LNCaP clone FGC (cell line): ENCODE measurements at regions not wholly inside any gene's neighbourhood (a gene's known extent, or its start where the extent isn't known, plus 50 kb on each side); places are given as distances from the start of the nearest gene placed in this dataset.
A peak's percentile ranks its signal among the peaks of the same experiment; 100 is the strongest.

Experiments
- DNase-seq: peaks from one replicate; pipeline ENCODE4 v3.0.0-alpha.2; 2011; ENCODE audit warnings: low read depth
- H3K4me3 ChIP-seq: 2 replicates; pipeline ENCODE4 v1.5.1; 2011; ENCODE audit warnings: mild to moderate bottlenecking, low read depth, low read length, control low read depth
- CTCF ChIP-seq: IDR thresholded peaks from 2 replicates; pipeline ENCODE4 v1.5.1; 2012; ENCODE audit warnings: mild to moderate bottlenecking; ENCODE audit not compliant: control insufficient read depth, insufficient read depth; ENCODE audit errors: extremely low read depth

- H3K4me3 ChIP-seq: no peak overlapping the region
- DNase-seq: no peak
- no peak for TF ChIP-seq CTCF
These were observed 291.5 kb downstream of the MN1 start for GRCh38 chr22:27510024-27510423.

DNA sequence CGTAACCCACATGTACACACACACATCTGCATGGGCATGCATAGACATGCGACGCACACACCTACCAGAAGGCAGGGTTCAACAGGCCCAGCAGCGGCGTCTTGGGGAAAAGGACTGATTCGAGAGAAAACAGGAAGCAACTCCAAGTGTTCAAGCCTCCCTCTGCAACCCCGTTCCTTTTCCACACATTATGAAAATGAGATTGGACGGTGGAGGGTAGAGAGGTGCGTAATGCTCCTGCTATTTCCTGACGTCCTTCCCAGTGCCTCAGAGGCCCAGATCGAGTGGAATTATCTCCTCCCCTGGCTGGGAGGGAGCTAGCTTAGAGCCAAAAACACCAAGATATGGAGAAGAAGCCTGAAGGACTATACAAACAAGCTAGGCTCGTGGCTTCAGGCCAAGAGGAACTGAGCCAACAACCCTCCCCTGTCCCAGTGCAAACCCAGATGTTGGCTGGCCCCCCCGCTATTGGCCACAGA lies 289.2 kb downstream of the MN1 start:
- no peak for TF ChIP-seq CTCF
- DNase-seq: peak; percentile 13
- H3K4me3 ChIP-seq: no peak overlapping the region

GRCh38 chr22:27513021-27513420 lies 288.5 kb downstream of the MN1 start:
- no peak for TF ChIP-seq CTCF
- peak; percentile 62 for DNase-seq
- no peak overlapping the region for H3K4me3 ChIP-seq

DNA sequence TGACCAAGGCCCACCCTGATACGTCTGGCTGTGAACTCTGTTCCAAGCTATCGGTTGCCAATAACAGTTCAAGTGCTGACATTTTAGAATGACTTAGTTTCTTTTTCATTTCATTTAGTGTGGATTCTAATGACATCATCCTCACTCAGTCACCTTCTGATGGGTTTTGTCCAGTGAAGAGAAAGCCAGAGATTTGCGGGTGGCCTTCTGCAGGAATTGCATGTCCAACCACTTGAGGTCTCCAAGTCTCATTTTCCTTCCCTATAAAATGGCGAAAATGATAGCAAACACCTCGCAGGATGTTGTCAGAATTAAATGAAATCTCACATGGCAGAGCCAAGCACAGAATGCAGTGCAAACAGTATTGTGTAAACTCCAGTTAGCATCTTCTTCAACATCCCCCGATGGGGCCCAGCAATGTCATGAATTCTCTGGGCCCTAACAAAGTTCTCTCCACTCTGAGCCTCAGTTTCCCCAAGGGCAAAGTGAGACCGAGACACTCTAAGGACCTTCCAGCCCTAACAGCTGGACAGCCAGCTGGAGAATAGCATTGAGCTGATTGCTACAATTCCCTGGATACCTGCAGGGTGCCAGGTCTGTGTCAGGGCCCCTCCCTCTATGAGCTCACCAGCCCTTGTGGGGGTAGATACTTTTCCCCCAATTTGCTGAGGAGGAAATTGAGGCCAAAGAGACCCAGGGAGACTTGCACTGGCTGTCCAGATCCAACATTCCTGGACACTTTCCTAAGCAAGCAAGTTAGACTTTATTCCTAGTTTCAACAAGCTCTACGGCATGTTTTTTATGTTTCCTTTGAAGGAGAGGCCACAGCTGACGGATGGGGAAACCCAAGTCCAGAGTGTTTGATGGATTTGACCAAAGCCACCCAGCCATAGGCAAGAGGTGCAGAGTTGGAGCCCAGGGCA lies 286.7 kb downstream of the MN1 start:
- no peak overlapping the region for H3K4me3 ChIP-seq
- DNase-seq: no peak
- no peak for TF ChIP-seq CTCF

- no peak for DNase-seq
- H3K4me3 ChIP-seq: no peak overlapping the region
- TF ChIP-seq CTCF: no peak
These were observed 284.0 kb downstream of the MN1 start for GRCh38 chr22:27517361-27518155.

DNA sequence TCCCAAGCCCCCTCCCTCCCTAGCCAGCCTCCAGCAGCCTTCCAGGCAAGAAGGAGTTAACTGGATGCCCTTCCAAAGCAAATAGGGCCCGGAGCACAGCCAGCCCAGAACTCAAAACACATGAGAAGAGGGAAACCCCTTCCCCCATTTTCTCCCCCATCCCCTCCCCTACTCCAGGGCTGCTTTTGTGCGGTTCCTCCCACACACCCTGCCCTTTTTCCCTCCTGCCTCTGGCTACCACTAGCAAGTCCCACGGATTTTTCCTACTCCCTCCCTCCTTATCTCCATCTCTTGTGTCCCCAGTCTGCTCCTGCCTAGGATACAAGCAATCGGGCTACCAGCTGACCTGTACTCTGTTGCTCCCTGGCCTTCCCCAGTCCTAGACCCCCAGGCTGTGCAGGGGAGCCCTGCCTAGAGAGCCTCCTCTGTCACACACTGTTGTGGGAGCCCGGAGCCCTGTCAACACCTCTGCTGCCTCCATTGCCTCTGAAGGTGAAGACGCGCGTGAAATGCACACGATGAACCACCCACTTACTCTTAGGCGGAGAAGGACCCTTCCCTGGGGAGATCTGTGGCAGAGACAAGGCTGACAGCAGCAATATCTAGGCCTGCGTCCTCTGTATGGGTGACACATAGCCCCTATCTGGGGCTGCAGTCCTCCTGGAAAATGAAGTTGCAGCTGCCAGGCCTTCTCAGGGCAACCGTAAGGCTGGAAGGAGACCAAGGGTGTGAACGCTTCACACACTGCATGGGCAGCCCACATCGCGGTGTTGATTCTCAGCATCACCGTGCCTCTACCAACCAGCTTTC lies 282.8 kb downstream of the MN1 start:
- no peak overlapping the region for H3K4me3 ChIP-seq
- no peak for TF ChIP-seq CTCF
- no peak for DNase-seq
